ENCODE measurements at regions not wholly inside any gene's neighbourhood (a gene's known extent, or its start where the extent isn't known, plus 50 kb on each side); places are given as distances from the start of the nearest gene placed in this dataset.

DNA sequence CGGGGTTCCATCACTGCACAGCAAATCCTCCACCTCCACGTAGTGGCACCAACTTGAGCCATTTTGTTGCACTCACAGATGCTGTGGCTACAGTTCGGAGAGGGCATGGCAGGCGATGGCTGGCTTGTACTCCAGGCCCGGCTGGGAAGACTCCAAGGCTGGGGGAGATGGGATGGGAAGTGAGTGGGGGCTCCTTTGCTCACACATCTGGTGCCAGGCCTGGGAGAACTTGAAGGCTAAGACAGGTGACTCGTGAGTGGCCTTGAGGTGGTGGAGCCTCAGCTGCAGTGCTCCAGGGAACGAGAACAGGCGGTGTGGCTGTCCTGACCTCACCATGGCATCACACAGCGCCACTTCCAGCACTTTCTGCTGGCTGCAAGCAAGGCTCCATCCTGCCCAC is 87.9 kb downstream of the PLXNA1 start:
- TF ChIP-seq, protein P1, sequence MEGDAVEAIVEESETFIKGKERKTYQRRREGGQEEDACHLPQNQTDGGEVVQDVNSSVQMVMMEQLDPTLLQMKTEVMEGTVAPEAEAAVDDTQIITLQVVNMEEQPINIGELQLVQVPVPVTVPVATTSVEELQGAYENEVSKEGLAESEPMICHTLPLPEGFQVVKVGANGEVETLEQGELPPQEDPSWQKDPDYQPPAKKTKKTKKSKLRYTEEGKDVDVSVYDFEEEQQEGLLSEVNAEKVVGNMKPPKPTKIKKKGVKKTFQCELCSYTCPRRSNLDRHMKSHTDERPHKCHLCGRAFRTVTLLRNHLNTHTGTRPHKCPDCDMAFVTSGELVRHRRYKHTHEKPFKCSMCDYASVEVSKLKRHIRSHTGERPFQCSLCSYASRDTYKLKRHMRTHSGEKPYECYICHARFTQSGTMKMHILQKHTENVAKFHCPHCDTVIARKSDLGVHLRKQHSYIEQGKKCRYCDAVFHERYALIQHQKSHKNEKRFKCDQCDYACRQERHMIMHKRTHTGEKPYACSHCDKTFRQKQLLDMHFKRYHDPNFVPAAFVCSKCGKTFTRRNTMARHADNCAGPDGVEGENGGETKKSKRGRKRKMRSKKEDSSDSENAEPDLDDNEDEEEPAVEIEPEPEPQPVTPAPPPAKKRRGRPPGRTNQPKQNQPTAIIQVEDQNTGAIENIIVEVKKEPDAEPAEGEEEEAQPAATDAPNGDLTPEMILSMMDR (IDR thresholded peaks at IDR 0.05): no peak
- no peak for DNase-seq
- no peak overlapping the region for H3K27ac ChIP-seq
- ATAC-seq: no peak
- peaks cover 0 to 10% of the 10 kb centered on the region in 2 donors for H3K27me3 ChIP-seq
- H3K4me3 ChIP-seq: no peak overlapping the region
- H3K4me1 ChIP-seq: peaks cover 0 to 9% of the 10 kb centered on the region in 2 donors
- H3K9me3 ChIP-seq: no peaks in the 10 kb centered on the region
- no peaks in the 10 kb centered on the region for H3K36me3 ChIP-seq
- intact Hi-C loops (cut with DNase I): no loop called here

GRCh38 chr3:127071597-127072001 is 88.7 kb downstream of the PLXNA1 start:
- Histone ChIP-seq H3K4me1 (peaks cover 0 to 9% of the 10 kb centered on the region in 2 donors), H3K27ac (no peak overlapping the region), H3K4me3 (no peak overlapping the region), H3K36me3 (no peaks in the 10 kb centered on the region), H3K27me3 (peaks cover 0 to 8% of the 10 kb centered on the region in 2 donors), H3K9me3 (no peaks in the 10 kb centered on the region)
- intact Hi-C loops (cut with DNase I): no loop called here
- ATAC-seq (no peak), DNase-seq (no peak)
- TF ChIP-seq, protein P1 (IDR thresholded peaks at IDR 0.05): no peak

DNA sequence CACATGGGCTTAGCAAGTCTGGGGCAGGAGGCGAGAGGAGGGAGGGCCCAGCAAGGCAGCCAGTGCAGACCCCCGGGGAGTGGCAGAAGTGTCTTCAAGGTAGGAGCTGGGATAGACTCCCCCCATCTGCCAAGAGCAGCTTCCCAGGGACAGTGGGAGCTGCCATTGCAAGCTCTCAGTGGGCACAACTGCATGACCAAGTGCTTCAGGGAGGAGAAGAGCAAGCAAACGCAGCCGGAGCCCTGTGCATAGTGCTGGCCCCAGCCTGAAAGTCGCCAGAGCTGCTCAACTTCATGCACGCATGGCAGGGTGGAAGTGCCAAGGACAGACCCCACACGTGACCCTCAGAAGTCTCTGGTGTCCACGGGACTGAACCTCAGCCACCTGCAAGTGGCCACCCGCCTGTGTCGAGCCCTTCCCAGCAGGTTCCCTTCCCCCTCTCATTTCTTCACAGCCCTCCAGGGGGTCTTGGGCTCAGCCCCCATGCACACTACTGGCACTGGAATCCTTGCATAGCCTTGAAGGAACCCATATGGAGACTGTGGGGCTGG is 89.4 kb downstream of the PLXNA1 start:
- peak in 1 of 4 donors; percentile 41 for DNase-seq
- ATAC-seq: no peak

GRCh38 chr3:127072971-127073783 is 90.3 kb downstream of the PLXNA1 start:
- Histone ChIP-seq H3K4me3 (no peak overlapping the region), H3K27ac (no peak overlapping the region), H3K9me3 (no peaks in the 10 kb centered on the region), H3K27me3 (peaks cover 0 to 8% of the 10 kb centered on the region in 2 donors), H3K4me1 (peaks cover 0 to 9% of the 10 kb centered on the region in 2 donors), H3K36me3 (no peaks in the 10 kb centered on the region)
- DNase-seq: peak in 3 of 4 donors; percentile 2 to 29 (median 15)
- ATAC-seq: no peak
- TF ChIP-seq, protein P1 (IDR thresholded peaks at IDR 0.05): no peak
- intact Hi-C loops (cut with DNase I): no loop called here

More for the DNA sequence above, 89.4 kb downstream of the PLXNA1 start:
- intact Hi-C loops (cut with DNase I): no loop called here
- Histone ChIP-seq H3K9me3 (no peaks in the 10 kb centered on the region), H3K4me3 (no peak overlapping the region), H3K36me3 (no peaks in the 10 kb centered on the region), H3K27ac (no peak overlapping the region), H3K27me3 (peaks cover 0 to 8% of the 10 kb centered on the region in 2 donors), H3K4me1 (peaks cover 0 to 9% of the 10 kb centered on the region in 2 donors)
- TF ChIP-seq, protein P1 (IDR thresholded peaks at IDR 0.05): no peak

Data from left lung (tissue), 4 donors.